Endodermal cell (in vitro differentiated cells): ENCODE measurements at regions not wholly inside any gene's neighbourhood (a gene's known extent, or its start where the extent isn't known, plus 50 kb on each side); places are given as distances from the start of the nearest gene placed in this dataset.
A peak's percentile ranks its signal among the peaks of the same experiment; 100 is the strongest.

ENCODE experiments used
- DNase-seq: peaks from one replicate; pipeline ENCODE4 v3.0.0-alpha.2; 2017
- H3K27ac ChIP-seq: 2 replicates; pipeline ENCODE4 v1.5.1; 2013; ENCODE audit warnings: mild to moderate bottlenecking, low read depth, low read length, moderate library complexity
- H3K27me3 ChIP-seq: 2 replicates; pipeline ENCODE4 v1.6.1; 2013; ENCODE audit warnings: mild to moderate bottlenecking, low read length, moderate library complexity; ENCODE audit not compliant: insufficient read depth, control insufficient read depth, poor library complexity, severe bottlenecking
- H3K36me3 ChIP-seq: 2 replicates; pipeline ENCODE4 v1.7.0; 2013; ENCODE audit warnings: mild to moderate bottlenecking, low read length, moderate library complexity; ENCODE audit not compliant: control insufficient read depth, insufficient read depth
- H3K4me1 ChIP-seq: one replicate; pipeline ENCODE4 v1.7.0; 2013; ENCODE audit warnings: low read length; ENCODE audit not compliant: control insufficient read depth, insufficient read depth
- H3K4me3 ChIP-seq: 2 replicates; pipeline ENCODE4 v1.5.1; 2013; ENCODE audit warnings: mild to moderate bottlenecking, low read length, moderate library complexity
- H3K9ac ChIP-seq: 2 replicates; pipeline ENCODE4 v1.6.1; 2013; ENCODE audit warnings: mild to moderate bottlenecking, low read length, moderate library complexity; ENCODE audit not compliant: poor library complexity, severe bottlenecking; ENCODE audit errors: extremely low read depth
- H3K9me3 ChIP-seq: 2 replicates; pipeline ENCODE4 v1.6.1; 2013; ENCODE audit warnings: mild to moderate bottlenecking, low read length, moderate library complexity; ENCODE audit not compliant: control insufficient read depth
- H3K27ac Mint-ChIP-seq: 2 replicates; pipeline ENCODE4 v1.8.0; 2020; ENCODE audit warnings: mixed read lengths
- H3K27me3 Mint-ChIP-seq: 2 replicates; pipeline ENCODE4 v1.8.0; 2021; ENCODE audit warnings: mild to moderate bottlenecking, mixed read lengths; ENCODE audit not compliant: insufficient read depth
- H3K36me3 Mint-ChIP-seq: 2 replicates; pipeline ENCODE4 v1.8.0; 2020; ENCODE audit warnings: low read depth, mixed read lengths
- H3K4me1 Mint-ChIP-seq: 2 replicates; pipeline ENCODE4 v1.8.0; 2020; ENCODE audit warnings: mixed read lengths
- H3K4me3 Mint-ChIP-seq: 2 replicates; pipeline ENCODE4 v1.8.0; 2020; ENCODE audit warnings: mild to moderate bottlenecking, moderate library complexity, mixed read lengths
- H3K9me3 Mint-ChIP-seq: 2 replicates; pipeline ENCODE4 v1.8.0; 2020; ENCODE audit warnings: mild to moderate bottlenecking, mixed read lengths
- CTCF ChIP-seq: fragments of 200-600 bp; sonication (generic); conservative IDR thresholded peaks from 2 replicates; pipeline ENCODE4 v1.5.0; 2021; ENCODE audit warnings: antibody characterized with exemption, mild to moderate bottlenecking
- WGBS, 2 experiments: methylation state at CpG; one replicate each; pipeline versions ENCODE4 v1.1.5 to v1.1.7; 2013; ENCODE audit warnings: missing lambda C conversion rate in 2 of 2, mixed read lengths in 1 of 2; ENCODE audit not compliant: insufficient coverage in 1 of 2, insufficient read length in 1 of 2; 5-methylcytosine and 5-hydroxymethylcytosine counted together

- no peak overlapping the region for H3K9ac ChIP-seq
- no peak overlapping the region for H3K4me3 ChIP-seq
- no peaks in the 10 kb centered on the region for H3K36me3 Mint-ChIP-seq
- no peaks in the 10 kb centered on the region for H3K9me3 ChIP-seq
- H3K9me3 Mint-ChIP-seq, result no peaks in the 10 kb centered on the region
- H3K4me1 ChIP-seq, result no peaks in the 10 kb centered on the region
- DNase-seq, result no peak
- no peak overlapping the region for H3K27ac Mint-ChIP-seq
- no peak for TF ChIP-seq CTCF
- no peak overlapping the region for H3K4me3 Mint-ChIP-seq
- WGBS, 2 experiments, result 90 to 100% methylated on average over 2 to 9 of the region's 9 CpGs
- H3K27ac ChIP-seq, result peak overlapping the region; percentile 76
- no peaks in the 10 kb centered on the region for H3K27me3 ChIP-seq
- H3K36me3 ChIP-seq, result no peaks in the 10 kb centered on the region
- H3K27me3 Mint-ChIP-seq, result peaks cover 2% of the 10 kb centered on the region
- H3K4me1 Mint-ChIP-seq, result peaks cover 2% of the 10 kb centered on the region
Measured at GRCh38 chr2:234789556-234790325, 162.1 kb upstream of the SH3BP4 start.

- Mint-ChIP-seq H3K27me3 (peaks cover 2% of the 10 kb centered on the region), H3K27ac (no peak overlapping the region), H3K4me3 (no peak overlapping the region), H3K4me1 (peaks cover 2% of the 10 kb centered on the region), H3K9me3 (peaks cover 2% of the 10 kb centered on the region), H3K36me3 (no peaks in the 10 kb centered on the region)
- H3K27ac ChIP-seq, result peak overlapping the region; percentile 76
- H3K9ac ChIP-seq, result no peak overlapping the region
- H3K9me3 ChIP-seq, result peaks cover 5% of the 10 kb centered on the region
- no peaks in the 10 kb centered on the region for H3K4me1 ChIP-seq
- no peak for DNase-seq
- H3K4me3 ChIP-seq, result no peak overlapping the region
- H3K27me3 ChIP-seq, result no peaks in the 10 kb centered on the region
- no peak for TF ChIP-seq CTCF
- H3K36me3 ChIP-seq, result no peaks in the 10 kb centered on the region
- 80% methylated on average over 4 of the region's 4 CpGs; no CpG with 5 or more reads in 1 of the 2 experiments for WGBS, 2 experiments
Measured at GRCh38 chr2:234788841-234789240, 163.0 kb upstream of the SH3BP4 start.

DNA sequence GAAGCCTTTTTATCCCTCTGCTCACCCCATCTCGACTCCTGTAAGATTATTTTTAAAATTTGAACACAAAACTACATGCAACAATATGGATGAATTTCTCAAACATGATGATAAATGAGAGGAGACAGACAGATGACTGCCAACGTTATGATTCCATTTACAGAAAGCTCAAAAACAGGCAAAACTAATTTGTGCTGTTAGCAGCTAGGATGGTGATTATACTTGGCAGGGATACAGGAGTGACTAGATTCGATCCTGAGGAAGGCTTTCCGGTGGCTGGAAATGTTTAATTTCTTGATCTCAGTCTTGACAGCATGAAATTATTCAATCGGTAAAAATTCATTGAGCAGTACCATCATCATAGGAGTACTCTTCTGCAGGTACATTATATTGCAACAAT is 163.4 kb upstream of the SH3BP4 start:
- Mint-ChIP-seq H3K27me3 (peaks cover 2% of the 10 kb centered on the region), H3K4me3 (no peak overlapping the region), H3K4me1 (peaks cover 2% of the 10 kb centered on the region), H3K27ac (no peak overlapping the region), H3K9me3 (peaks cover 7% of the 10 kb centered on the region), H3K36me3 (no peaks in the 10 kb centered on the region)
- WGBS, 2 experiments, result 90 to 97% methylated on average over 5 of the region's 5 CpGs
- Histone ChIP-seq H3K27me3 (no peaks in the 10 kb centered on the region), H3K4me3 (no peak overlapping the region), H3K9me3 (peaks cover 10% of the 10 kb centered on the region), H3K36me3 (no peaks in the 10 kb centered on the region), H3K27ac (no peak overlapping the region), H3K9ac (no peak overlapping the region), H3K4me1 (no peaks in the 10 kb centered on the region)
- no peak for TF ChIP-seq CTCF
- DNase-seq, result no peak
